HUDEP-2 (cell line): ENCODE measurements at regions not wholly inside any gene's neighbourhood (a gene's known extent, or its start where the extent isn't known, plus 50 kb on each side); places are given as distances from the start of the nearest gene placed in this dataset.
"Not testable (repeated sequence)": the region's sequence is repeated elsewhere in the genome, so short reads cannot be mapped to it uniquely, and the experiment has no call there.

ENCODE experiments used
- DNase-seq, 76 experiments: peaks; one replicate each; lab custom pipeline; 2025; ENCODE audit not compliant: unreplicated experiment in 76 of 76; lab: John Stamatoyannopoulos, UW

GRCh38 chr4:120005527-120005926 is 61.1 kb downstream of the MAD2L1 start:
- no peak for DNase-seq

- DNase-seq, result no peak
Measured at GRCh38 chr4:120005076-120005475, 61.6 kb downstream of the MAD2L1 start.

DNA sequence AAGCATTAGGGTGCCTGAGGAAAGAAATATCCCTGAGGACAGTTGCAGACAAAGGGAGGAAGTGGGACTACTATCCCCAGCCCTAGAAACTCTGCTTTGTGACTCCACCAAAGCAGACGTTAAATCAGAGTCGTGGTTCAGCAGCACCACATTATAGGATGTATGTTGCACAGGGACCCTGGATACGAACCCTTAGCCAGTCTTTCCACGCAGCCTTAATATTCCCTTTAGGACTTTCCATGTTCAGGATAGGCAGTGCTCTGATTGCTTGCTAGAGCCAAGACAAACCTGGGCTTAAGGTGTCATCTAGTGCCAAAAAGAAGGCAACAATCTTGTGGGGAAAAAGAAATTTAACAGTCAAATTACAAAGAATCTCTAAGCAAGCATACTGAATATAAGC is 62.6 kb downstream of the MAD2L1 start:
- no peak for DNase-seq

DNA sequence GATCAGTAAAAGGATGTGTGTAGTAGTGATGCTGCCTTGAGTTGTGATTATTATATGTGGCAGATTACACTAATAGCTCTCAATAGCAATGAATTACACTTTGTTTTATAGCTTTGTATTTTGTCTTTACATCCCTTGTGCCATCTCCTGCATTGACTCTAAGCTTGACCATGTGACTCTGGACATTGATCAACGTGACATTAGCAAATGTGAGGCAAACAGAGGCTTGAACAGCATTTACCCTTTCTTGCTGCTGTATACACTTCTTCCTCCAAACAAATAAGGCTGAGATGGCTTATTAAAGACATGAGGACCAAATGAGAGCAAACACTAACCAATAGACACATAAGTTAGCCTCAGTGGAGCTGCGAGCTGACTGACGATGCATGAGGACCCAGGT is 63.5 kb downstream of the MAD2L1 start:
- no peak for DNase-seq

GRCh38 chr4:120001850-120002249 is 64.8 kb downstream of the MAD2L1 start:
- no peak for DNase-seq

GRCh38 chr4:120000591-120001296 is 65.9 kb downstream of the MAD2L1 start:
- no peak for DNase-seq

GRCh38 chr4:119996024-119996423 is 70.6 kb downstream of the MAD2L1 start:
- not testable (repeated sequence) for DNase-seq

GRCh38 chr4:119984996-119985395 is 81.7 kb downstream of the MAD2L1 start:
- DNase-seq, result no peak

DNA sequence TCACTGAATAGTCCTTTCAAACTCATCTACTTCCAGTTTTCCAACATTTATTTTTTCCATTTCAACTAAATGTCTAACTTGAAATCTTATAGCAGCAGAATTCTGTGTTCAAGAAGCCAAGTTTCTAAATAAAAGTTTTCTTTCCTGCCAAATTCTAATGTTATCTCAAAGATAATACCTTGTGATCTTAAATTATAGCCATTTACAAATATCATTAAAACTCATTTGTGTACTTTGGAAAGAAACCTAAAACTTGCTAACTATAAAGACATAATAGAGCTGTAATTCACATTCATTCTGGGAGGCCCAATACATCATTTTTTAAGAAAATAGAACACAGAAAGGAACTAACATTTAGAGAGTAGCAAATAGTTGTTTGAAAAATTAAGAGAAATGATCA is 83.9 kb downstream of the MAD2L1 start:
- DNase-seq, result no peak

- DNase-seq, result no peak
Measured at GRCh38 chr4:119980456-119980855, 86.2 kb downstream of the MAD2L1 start.

GRCh38 chr4:119977076-119977940 is 89.3 kb downstream of the MAD2L1 start:
- no peak for DNase-seq

GRCh38 chr4:119971431-119972084 is 95.1 kb downstream of the MAD2L1 start:
- no peak for DNase-seq

- DNase-seq, result no peak
Measured at GRCh38 chr4:119962631-119963030, 104.0 kb downstream of the MAD2L1 start.

GRCh38 chr4:119958983-119959382 is 107.7 kb downstream of the MAD2L1 start:
- no peak for DNase-seq

DNA sequence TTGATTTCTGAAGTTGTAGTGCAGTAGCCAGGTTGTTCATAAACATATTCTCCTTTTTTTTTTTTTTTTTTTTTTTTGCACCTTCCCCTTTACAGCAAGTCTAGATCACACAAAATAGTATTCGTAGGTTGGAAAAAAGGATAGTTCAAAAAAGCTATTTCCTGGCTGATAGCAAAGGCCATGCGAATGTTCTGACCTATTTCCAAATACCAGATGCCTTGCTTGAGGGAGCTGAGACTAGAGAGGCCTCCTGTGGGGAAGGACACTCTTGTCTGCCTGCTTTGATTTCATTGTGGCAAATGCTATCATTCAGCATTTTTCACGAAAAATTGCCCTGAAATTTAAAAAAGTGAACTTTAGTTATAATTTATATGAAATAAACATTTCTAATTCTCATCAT is 111.4 kb downstream of the MAD2L1 start:
- no peak for DNase-seq

- DNase-seq, result not testable (repeated sequence)
Measured at GRCh38 chr4:119954487-119954886, 112.2 kb downstream of the MAD2L1 start.

- no peak for DNase-seq
Measured at GRCh38 chr4:119946359-119946758, 120.3 kb downstream of the MAD2L1 start.

DNA sequence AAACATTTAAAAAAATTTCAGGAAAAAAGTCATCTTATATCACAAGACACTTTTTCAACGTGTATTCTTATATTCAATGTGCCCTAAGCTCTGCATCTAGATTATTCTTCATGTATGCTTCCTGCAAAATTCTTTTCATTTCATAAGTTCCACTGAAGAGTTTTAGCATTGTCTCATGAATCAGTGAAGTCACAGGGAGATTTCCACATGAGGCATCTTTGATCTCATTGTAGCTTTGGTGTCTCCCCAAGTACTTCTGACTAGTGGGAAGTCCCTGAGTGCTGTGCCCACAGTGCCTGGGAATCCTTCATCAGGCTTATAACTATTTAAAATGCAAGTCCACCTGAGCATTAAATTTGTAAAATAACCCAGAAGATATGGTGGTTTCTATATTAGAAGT is 123.8 kb downstream of the MAD2L1 start:
- DNase-seq, result no peak

GRCh38 chr4:119940557-119940956 is 126.1 kb downstream of the MAD2L1 start:
- no peak for DNase-seq

GRCh38 chr4:119939071-119939995 is 127.3 kb downstream of the MAD2L1 start:
- no peak for DNase-seq
